ENCODE measurements at regions not wholly inside any gene's neighbourhood (a gene's known extent, or its start where the extent isn't known, plus 50 kb on each side); places are given as distances from the start of the nearest gene placed in this dataset.
"Not testable (repeated sequence)": the region's sequence is repeated elsewhere in the genome, so short reads cannot be mapped to it uniquely, and the experiment has no call there.

DNA sequence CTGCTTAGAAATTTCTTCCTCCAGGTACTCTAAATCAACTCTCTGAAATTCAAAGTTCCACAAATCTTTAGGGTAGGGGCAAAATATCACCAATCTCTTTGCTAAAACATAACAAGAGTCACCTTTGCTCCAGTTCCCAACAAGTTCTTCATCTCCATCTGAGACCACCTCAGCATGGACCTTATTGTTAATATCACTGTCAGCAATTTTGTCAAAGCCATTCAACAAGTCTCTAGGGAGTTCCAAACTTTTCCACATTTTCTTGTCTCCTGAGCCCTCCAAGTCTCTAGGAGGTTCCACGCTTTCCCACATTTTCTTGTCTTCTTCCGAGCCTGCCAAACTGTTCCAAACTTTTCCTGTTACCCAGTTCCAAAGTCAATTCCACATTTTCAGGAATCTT lies 255.9 kb downstream of the TDRD15 start:
- in situ Hi-C loops (cut with MboI; ENCODE audit: low sequenced_read_pairs) = not testable (repeated sequence)

- in situ Hi-C loops (cut with MboI; ENCODE audit: low sequenced_read_pairs) = no loop called here
Measured at GRCh38 chr2:21381421-21381820, 257.7 kb downstream of the TDRD15 start.

GRCh38 chr2:21382701-21383520 lies 259.1 kb downstream of the TDRD15 start:
- in situ Hi-C loops (cut with MboI; ENCODE audit: low sequenced_read_pairs) = no loop called here

- in situ Hi-C loops (cut with MboI; ENCODE audit: low sequenced_read_pairs) = no loop called here
Measured at GRCh38 chr2:21386666-21387065, 262.9 kb downstream of the TDRD15 start.

DNA sequence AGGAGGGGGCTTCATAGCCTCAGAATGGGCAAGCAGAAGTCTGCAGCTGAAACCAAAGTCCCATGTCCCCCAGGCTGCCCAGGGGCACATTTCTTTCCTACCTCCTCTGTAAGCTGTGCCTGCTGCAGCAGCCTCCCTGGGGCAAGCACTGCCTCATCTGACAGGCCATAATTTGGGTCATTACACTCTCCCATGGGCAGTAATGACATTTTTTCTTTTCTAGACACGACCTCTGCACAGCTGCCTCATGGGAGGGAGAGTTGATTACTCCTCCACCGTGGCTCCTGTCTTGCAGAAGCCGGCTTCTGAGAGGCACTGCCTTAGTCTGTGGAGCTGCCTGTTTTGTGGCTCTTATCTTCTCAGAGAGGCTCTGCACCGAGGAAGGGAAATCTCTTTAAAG lies 268.9 kb downstream of the TDRD15 start:
- in situ Hi-C loops (cut with MboI; ENCODE audit: low sequenced_read_pairs) = no loop called here

GRCh38 chr2:21393173-21393572 lies 269.4 kb downstream of the TDRD15 start:
- in situ Hi-C loops (cut with MboI; ENCODE audit: low sequenced_read_pairs) = no loop called here

GRCh38 chr2:21395366-21395765 lies 271.6 kb downstream of the TDRD15 start:
- in situ Hi-C loops (cut with MboI; ENCODE audit: low sequenced_read_pairs) = no loop called here

DNA sequence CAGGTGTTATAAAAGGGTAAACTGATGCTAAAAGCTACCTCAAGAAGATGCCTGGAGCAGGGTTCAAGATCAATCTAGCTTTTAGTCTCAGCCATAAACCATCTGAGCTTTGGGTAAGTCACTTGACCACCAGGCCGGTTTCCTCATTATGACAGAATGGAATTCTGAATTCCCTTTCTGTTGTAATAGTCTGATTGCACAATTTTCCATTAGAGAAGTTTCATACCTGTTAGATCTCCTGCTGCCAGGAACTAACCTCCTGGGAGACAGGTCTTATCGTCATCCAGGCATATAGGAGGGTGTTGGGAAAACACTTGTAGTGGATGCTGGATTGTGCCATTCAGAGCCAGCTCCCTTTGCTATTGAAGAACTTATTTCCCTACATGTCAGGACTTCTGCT lies 272.5 kb downstream of the TDRD15 start:
- in situ Hi-C loops (cut with MboI; ENCODE audit: low sequenced_read_pairs) = no loop called here

DNA sequence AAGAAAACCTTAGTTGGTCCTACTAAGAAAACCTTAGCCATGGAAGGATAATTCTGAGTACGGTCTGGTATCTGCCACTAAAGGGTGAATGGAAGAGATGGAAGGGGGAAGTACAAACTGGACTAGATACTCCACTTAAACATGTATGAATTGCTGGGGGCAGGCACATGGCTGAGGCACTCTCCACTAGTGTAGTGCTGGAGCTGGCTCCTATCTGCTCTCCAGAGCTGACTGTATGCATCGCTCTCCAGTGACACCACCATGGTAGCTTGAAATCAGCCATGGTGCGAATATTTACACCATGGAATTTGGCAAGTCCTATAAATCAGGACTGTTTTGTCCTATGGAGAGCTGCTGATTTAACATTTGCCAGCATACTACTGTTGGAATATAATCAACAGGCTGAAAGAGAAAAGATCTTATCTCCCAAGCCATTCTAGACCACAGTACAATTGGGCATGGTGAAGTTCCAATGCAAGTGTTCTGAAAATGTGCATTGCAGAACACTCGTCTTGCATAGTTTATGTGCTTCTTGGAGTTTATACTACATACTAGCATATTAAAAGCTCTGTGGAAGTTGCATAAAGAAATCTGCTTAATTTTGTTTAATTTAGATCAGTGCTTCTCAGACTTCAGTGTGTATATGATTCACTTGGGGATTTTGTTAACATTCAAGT lies 277.4 kb downstream of the TDRD15 start:
- in situ Hi-C loops (cut with MboI; ENCODE audit: low sequenced_read_pairs) = no loop called here

GRCh38 chr2:21404137-21404536 lies 280.4 kb downstream of the TDRD15 start:
- in situ Hi-C loops (cut with MboI; ENCODE audit: low sequenced_read_pairs) = no loop called here

DNA sequence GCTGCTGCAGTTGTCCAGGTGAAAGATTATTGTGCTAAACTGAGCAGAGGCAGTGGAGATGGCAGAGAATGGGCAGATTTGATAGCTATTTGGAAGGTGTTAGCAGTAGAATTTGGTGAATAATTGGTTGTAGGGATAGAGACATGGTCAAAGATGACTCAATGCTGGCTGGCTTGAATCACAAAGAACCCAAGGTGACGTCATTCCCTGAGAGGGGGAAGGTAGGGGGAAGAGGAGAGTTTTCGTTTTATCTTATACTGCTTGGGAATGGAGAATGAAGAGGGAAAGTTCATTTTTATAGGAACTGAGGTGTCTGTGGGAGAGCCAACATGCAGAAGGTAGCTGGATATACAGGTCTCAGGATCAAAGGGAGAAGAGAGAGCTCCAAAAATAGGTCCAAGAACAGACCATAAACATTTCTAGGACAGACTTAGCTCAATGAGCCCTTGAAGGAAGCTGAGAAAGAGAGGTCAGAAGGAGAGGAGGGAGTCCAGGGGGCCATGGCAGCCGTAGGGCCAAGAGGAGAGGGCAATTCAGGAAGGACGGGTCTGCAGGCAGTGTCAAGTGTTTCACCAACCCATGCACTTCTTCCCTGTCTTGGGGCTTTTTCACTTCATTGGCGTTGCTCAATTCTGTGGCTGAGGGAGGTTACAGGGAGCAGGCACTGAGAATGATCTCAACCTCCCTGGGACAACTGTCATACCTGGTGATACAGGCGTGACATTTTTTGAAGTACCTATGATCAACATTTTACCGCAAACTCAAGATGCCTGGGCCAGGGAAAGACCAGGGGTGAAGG lies 281.3 kb downstream of the TDRD15 start:
- in situ Hi-C loops (cut with MboI; ENCODE audit: low sequenced_read_pairs) = no loop called here

GRCh38 chr2:21406386-21406785 lies 282.6 kb downstream of the TDRD15 start:
- in situ Hi-C loops (cut with MboI; ENCODE audit: low sequenced_read_pairs) = no loop called here

DNA sequence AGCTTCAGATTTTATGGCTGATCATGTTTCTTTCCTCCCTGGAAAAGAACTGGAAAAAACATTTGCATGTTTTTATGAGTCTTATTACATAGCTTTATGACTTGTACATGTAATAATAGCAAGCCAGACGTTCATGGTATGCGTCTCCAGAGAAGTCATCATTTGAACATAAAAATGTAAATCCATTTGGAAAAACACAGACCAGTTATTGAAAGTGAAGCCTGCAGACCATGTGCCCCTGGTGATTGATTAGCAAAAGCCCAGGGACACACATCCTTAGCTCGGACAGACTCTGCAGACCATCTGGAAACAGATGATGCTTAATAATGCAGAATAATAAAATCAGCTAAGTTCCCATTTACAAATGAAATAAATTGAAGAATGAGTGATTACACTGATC lies 283.1 kb downstream of the TDRD15 start:
- in situ Hi-C loops (cut with MboI; ENCODE audit: low sequenced_read_pairs) = no loop called here

DNA sequence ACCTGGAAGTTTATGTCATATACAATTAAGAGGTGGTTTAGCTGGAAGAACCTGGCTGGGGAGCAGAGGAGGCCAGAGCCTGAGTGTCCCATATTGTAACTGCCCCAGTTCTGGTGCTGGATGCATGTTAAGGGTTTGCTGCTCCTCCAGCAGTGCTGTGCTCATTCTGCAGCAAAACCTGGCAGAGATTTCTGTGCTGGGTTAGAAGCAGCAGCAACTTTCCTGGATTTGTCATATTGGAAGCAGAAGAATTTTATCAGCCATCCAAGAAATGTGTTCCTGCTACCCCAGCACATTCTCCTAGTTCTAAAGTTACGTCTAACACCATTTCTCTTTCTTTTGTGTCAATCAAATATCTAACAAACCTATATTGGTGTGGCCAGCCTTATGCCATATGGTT lies 284.1 kb downstream of the TDRD15 start:
- in situ Hi-C loops (cut with MboI; ENCODE audit: low sequenced_read_pairs) = no loop called here

GRCh38 chr2:21411741-21412140 lies 288.0 kb downstream of the TDRD15 start:
- in situ Hi-C loops (cut with MboI; ENCODE audit: low sequenced_read_pairs) = no loop called here

DNA sequence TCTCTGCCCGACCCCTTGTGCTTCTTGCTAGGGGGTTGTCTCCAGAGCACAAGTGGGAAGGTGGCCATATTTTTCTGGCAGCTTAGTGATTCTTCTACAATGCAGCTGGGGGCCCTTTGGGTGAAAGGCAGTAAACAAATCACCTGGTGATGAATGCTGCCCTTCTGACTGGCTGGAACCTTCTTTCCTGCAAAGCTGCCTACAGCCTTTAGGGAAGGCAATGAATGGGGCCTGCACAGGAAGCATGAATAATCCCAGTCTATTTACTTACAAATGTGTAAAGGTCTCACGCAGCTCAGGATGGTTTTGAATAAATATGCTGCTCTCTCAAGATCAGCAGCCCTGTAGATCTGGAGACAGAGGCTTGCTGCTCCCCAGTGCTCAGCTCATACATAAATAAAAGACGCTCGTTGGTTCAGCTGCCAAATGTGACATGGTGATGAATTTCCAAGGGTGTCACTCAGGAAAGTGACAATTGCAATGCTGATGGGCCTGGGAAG lies 289.2 kb downstream of the TDRD15 start:
- in situ Hi-C loops (cut with MboI; ENCODE audit: low sequenced_read_pairs) = no loop called here

DNA sequence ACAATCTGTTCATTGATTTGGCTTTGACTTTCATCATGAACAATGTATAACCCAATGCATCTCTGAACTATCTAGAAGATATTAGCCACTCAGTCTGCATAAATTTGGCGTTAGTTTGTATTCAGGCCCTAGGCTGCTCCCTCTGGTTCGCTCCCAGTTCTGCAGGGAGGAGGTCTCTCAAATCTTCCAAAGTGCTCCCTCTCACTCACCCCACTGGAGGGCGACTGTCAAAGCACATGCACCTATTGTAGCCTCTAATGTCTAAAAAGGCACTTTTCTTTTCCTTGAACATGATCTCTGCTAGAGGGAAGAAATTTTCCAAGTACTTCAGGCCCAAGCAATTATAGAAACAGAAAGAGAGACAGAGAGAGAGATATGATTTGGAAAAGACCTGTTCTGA lies 291.5 kb downstream of the TDRD15 start:
- in situ Hi-C loops (cut with MboI; ENCODE audit: low sequenced_read_pairs) = no loop called here

DNA sequence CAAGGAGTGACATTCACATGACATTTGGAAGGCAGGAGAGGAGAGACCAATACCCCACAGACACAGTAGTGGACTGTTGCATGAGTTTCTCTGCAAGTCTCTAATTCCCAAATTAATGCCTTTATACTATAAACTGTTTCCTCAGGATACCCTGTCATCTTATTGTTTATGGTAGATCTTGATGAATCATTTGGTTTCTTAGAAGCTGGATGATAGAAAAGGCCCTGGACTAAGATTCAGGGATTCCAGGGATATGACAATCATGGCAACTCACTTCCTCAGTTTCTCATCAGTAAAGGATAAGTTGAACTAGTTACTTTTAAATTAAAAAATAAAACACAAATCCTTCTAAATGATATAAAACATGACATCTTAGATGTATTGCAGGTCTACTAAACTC lies 292.5 kb downstream of the TDRD15 start:
- in situ Hi-C loops (cut with MboI; ENCODE audit: low sequenced_read_pairs) = no loop called here

DNA sequence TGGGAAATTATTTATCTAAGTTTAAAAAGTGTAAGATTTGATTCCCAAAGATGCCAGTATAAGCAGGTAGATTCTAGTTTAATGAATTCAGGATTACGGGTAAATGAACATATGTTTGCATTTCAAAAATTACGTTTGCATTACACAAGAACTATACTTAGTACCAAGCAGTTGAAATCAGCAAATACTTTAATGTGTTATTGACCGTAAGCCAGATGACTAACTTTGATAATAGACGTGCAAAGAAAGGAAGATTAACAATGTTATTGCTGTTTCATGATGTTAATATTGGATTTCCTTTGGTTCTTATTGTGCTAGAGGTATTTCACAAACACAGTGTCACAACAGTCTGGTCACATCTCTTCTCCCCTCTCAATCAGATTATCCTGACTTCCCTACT lies 294.7 kb downstream of the TDRD15 start:
- in situ Hi-C loops (cut with MboI; ENCODE audit: low sequenced_read_pairs) = no loop called here

DNA sequence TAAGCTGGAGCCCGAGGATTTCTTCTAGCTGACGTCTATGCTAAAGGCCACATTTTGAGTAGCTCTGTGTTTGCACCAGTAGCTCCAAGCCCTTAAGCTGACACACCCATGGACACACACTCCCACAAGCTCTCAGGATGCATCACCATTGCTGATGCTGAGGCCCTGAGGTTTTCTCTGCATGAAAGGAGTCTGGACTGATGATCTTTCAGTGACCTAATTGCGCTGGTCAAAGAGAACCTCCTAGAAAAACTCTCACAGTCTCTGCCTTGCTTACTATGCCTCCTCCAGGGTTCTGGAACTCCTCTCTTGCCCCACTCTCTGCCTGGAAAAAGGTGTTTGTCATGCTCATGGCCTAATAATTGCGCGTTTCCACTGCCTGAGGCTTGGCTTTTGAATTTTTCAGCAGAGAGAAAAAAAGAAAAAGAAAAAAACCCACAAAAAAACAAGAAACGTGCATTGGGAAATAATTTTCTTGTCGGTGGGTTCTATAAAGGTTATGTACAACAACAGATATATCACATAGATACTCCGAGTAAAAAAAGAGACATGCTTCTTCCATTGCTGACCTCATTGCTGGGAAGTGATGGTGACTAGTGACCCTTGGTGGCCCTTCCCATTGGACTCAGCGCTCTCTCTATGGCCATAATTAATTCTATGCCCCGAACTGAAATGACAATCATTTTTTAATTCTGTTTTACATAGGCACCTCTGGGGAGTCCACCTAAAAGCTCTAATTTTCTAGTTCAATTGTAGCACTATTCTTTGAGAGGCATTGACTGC lies 297.0 kb downstream of the TDRD15 start:
- in situ Hi-C loops (cut with MboI; ENCODE audit: low sequenced_read_pairs) = no loop called here

DNA sequence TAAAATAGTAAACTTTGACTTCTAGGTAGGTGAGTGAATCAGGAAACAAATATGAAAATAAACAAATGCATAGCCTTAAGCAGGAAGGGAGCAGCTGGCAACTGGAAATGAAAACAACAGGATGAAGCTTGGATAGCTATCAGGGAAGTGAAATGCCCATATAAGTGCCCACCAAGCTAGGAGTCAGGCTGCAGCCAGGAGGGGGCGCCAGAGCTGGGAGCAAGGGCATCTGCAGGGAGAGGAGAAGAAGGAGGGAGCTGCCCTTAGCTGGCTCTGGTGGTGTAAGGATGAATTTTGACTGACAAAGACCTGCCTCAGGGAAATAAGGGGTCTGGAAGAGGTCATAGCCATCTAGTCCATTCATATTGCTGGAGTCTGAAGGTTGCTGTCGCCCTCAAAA lies 298.3 kb downstream of the TDRD15 start:
- in situ Hi-C loops (cut with MboI; ENCODE audit: low sequenced_read_pairs) = no loop called here

Data from HL-60/S4 treated with phorbol 12-myristate 13-acetate at 8.2 ng/mL for 4 days and 3 days (cell line).